Liver (tissue), 3 donors: ENCODE measurements at regions not wholly inside any gene's neighbourhood (a gene's known extent, or its start where the extent isn't known, plus 50 kb on each side); places are given as distances from the start of the nearest gene placed in this dataset.
"Not testable (repeated sequence)": the region's sequence is repeated elsewhere in the genome, so short reads cannot be mapped to it uniquely, and the experiment has no call there.

Experiments used
- HNF4G ChIP-seq: IDR thresholded peaks from 2 replicates; pipeline ENCODE4 v1.6.1; 2016; ENCODE audit warnings: antibody characterized with exemption
- RAD21 ChIP-seq, 2 donors: IDR thresholded peaks; 2 replicates each; pipeline ENCODE4 v1.6.1; 2016; ENCODE audit warnings: antibody characterized with exemption in 2 of 2, mild to moderate bottlenecking in 2 of 2
- REST ChIP-seq: IDR thresholded peaks from 2 replicates; pipeline ENCODE4 v1.6.1; 2016; ENCODE audit warnings: antibody characterized with exemption, mild to moderate bottlenecking
- SP1 ChIP-seq: IDR thresholded peaks from 2 replicates; pipeline ENCODE4 v1.6.1; 2018; ENCODE audit warnings: antibody characterized with exemption, mild to moderate bottlenecking
- TAF1 ChIP-seq: conservative IDR thresholded peaks from 2 replicates; pipeline ENCODE4 v1.6.1; 2016; ENCODE audit warnings: antibody characterized with exemption, mild to moderate bottlenecking
- YY1 ChIP-seq: IDR thresholded peaks from 2 replicates; pipeline ENCODE4 v1.6.1; 2016; ENCODE audit warnings: antibody characterized with exemption, mild to moderate bottlenecking
- TF ChIP-seq, protein P1 (sequence below): fragments of 150-350 bp; IDR thresholded peaks from 2 replicates; pipeline ENCODE4 v1.5.1; 2017; ENCODE audit warnings: improper control_type of control experiment, low read depth, low read length; ENCODE audit not compliant: missing input control
- TF ChIP-seq, protein P2 (sequence below): IDR thresholded peaks from 2 replicates; pipeline ENCODE4 v1.6.1; 2016; ENCODE audit warnings: antibody characterized with exemption
- donor health status: healthy.
- donor health status: healthy.

- TF ChIP-seq, protein P1, sequence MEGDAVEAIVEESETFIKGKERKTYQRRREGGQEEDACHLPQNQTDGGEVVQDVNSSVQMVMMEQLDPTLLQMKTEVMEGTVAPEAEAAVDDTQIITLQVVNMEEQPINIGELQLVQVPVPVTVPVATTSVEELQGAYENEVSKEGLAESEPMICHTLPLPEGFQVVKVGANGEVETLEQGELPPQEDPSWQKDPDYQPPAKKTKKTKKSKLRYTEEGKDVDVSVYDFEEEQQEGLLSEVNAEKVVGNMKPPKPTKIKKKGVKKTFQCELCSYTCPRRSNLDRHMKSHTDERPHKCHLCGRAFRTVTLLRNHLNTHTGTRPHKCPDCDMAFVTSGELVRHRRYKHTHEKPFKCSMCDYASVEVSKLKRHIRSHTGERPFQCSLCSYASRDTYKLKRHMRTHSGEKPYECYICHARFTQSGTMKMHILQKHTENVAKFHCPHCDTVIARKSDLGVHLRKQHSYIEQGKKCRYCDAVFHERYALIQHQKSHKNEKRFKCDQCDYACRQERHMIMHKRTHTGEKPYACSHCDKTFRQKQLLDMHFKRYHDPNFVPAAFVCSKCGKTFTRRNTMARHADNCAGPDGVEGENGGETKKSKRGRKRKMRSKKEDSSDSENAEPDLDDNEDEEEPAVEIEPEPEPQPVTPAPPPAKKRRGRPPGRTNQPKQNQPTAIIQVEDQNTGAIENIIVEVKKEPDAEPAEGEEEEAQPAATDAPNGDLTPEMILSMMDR, result not testable (repeated sequence)
- TF ChIP-seq TAF1; SP1; RAD21 (IDR thresholded peaks at IDR 0.05); HNF4G; YY1; REST: not testable (repeated sequence)
- TF ChIP-seq, protein P2, sequence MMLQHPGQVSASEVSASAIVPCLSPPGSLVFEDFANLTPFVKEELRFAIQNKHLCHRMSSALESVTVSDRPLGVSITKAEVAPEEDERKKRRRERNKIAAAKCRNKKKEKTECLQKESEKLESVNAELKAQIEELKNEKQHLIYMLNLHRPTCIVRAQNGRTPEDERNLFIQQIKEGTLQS, result not testable (repeated sequence)
These were observed 344.8 kb downstream of the BCL2L11 start for GRCh38 chr2:111465521-111465920.
